Mucosa of rectum (tissue), 2 donors: ENCODE measurements at regions not wholly inside any gene's neighbourhood (a gene's known extent, or its start where the extent isn't known, plus 50 kb on each side); places are given as distances from the start of the nearest gene placed in this dataset.

ENCODE experiments used
- H3K27ac ChIP-seq, 2 donors: one replicate each; pipeline ENCODE4 v1.7.0; 2013; ENCODE audit warnings: inconsistent platforms in 2 of 2, low read depth in 2 of 2, low read length in 2 of 2
- H3K27me3 ChIP-seq, 2 donors: one replicate each; pipeline ENCODE4 v1.7.0; 2013; ENCODE audit warnings: low read length in 2 of 2; ENCODE audit not compliant: control insufficient read depth in 2 of 2, insufficient read depth in 2 of 2
- H3K36me3 ChIP-seq, 2 donors: one replicate each; pipeline ENCODE4 v1.7.0; 2013; ENCODE audit warnings: low read length in 2 of 2; ENCODE audit not compliant: control insufficient read depth in 2 of 2, insufficient read depth in 2 of 2
- H3K4me1 ChIP-seq, 2 donors: one replicate each; pipeline ENCODE4 v1.7.0; 2013; ENCODE audit warnings: low read length in 2 of 2, mild to moderate bottlenecking in 1 of 2; ENCODE audit not compliant: control insufficient read depth in 2 of 2, insufficient read depth in 2 of 2
- H3K4me3 ChIP-seq, 2 donors: one replicate each; pipeline ENCODE4 v1.7.0; 2013; ENCODE audit warnings: low read length in 2 of 2
- H3K9ac ChIP-seq, 2 donors: one replicate each; pipeline ENCODE4 v1.7.0; 2013; ENCODE audit warnings: low read length in 2 of 2, low read depth in 1 of 2, mild to moderate bottlenecking in 1 of 2
- H3K9me3 ChIP-seq, 2 donors: one replicate each; pipeline ENCODE4 v1.7.0; 2013; ENCODE audit warnings: low read length in 2 of 2; ENCODE audit not compliant: control insufficient read depth in 2 of 2
- donor health status: healthy.
- donor health status: Normal muscosa, but diverticular disease.

GRCh38 chr2:59182249-59182648 is 941.1 kb upstream of the FANCL start:
- no peak overlapping the region for H3K4me3 ChIP-seq
- H3K9me3 ChIP-seq, result no peaks in the 10 kb centered on the region
- H3K27ac ChIP-seq, result no peak overlapping the region
- H3K36me3 ChIP-seq, result no peaks in the 10 kb centered on the region
- no peaks in the 10 kb centered on the region for H3K4me1 ChIP-seq
- H3K27me3 ChIP-seq, result no peaks in the 10 kb centered on the region
- no peak overlapping the region for H3K9ac ChIP-seq

GRCh38 chr2:59181347-59181746 is 940.2 kb upstream of the FANCL start:
- no peaks in the 10 kb centered on the region for H3K9me3 ChIP-seq
- H3K27ac ChIP-seq, result no peak overlapping the region
- no peaks in the 10 kb centered on the region for H3K36me3 ChIP-seq
- no peak overlapping the region for H3K4me3 ChIP-seq
- no peaks in the 10 kb centered on the region for H3K4me1 ChIP-seq
- H3K9ac ChIP-seq, result no peak overlapping the region
- no peaks in the 10 kb centered on the region for H3K27me3 ChIP-seq

GRCh38 chr2:59180621-59181020 is 939.5 kb upstream of the FANCL start:
- Histone ChIP-seq H3K36me3 (no peaks in the 10 kb centered on the region), H3K9ac (no peak overlapping the region), H3K4me1 (no peaks in the 10 kb centered on the region), H3K27me3 (no peaks in the 10 kb centered on the region), H3K27ac (no peak overlapping the region), H3K9me3 (no peaks in the 10 kb centered on the region), H3K4me3 (no peak overlapping the region)

- Histone ChIP-seq H3K4me1 (no peaks in the 10 kb centered on the region), H3K36me3 (no peaks in the 10 kb centered on the region), H3K4me3 (no peak overlapping the region), H3K9me3 (no peaks in the 10 kb centered on the region), H3K27me3 (no peaks in the 10 kb centered on the region), H3K27ac (no peak overlapping the region), H3K9ac (no peak overlapping the region)
Observed at GRCh38 chr2:59180111-59180510, 939.0 kb upstream of the FANCL start.

GRCh38 chr2:59177748-59178147 is 936.6 kb upstream of the FANCL start:
- Histone ChIP-seq H3K4me3 (no peak overlapping the region), H3K27ac (no peak overlapping the region), H3K4me1 (no peaks in the 10 kb centered on the region), H3K9me3 (no peaks in the 10 kb centered on the region), H3K36me3 (no peaks in the 10 kb centered on the region), H3K9ac (no peak overlapping the region), H3K27me3 (no peaks in the 10 kb centered on the region)

- no peak overlapping the region for H3K4me3 ChIP-seq
- H3K36me3 ChIP-seq, result no peaks in the 10 kb centered on the region
- no peak overlapping the region for H3K9ac ChIP-seq
- H3K27me3 ChIP-seq, result no peaks in the 10 kb centered on the region
- H3K4me1 ChIP-seq, result no peaks in the 10 kb centered on the region
- no peaks in the 10 kb centered on the region for H3K9me3 ChIP-seq
- H3K27ac ChIP-seq, result no peak overlapping the region
Observed at GRCh38 chr2:59176737-59177136, 935.6 kb upstream of the FANCL start.

- H3K4me1 ChIP-seq, result no peaks in the 10 kb centered on the region
- no peak overlapping the region for H3K27ac ChIP-seq
- H3K9me3 ChIP-seq, result no peaks in the 10 kb centered on the region
- no peaks in the 10 kb centered on the region for H3K36me3 ChIP-seq
- H3K27me3 ChIP-seq, result no peaks in the 10 kb centered on the region
- no peak overlapping the region for H3K4me3 ChIP-seq
- H3K9ac ChIP-seq, result no peak overlapping the region
Observed at GRCh38 chr2:59174536-59175243, 933.6 kb upstream of the FANCL start.

- no peak overlapping the region for H3K4me3 ChIP-seq
- no peaks in the 10 kb centered on the region for H3K4me1 ChIP-seq
- H3K27ac ChIP-seq, result no peak overlapping the region
- no peaks in the 10 kb centered on the region for H3K36me3 ChIP-seq
- no peaks in the 10 kb centered on the region for H3K9me3 ChIP-seq
- no peak overlapping the region for H3K9ac ChIP-seq
- no peaks in the 10 kb centered on the region for H3K27me3 ChIP-seq
Observed at GRCh38 chr2:59173325-59173724, 932.2 kb upstream of the FANCL start.

GRCh38 chr2:59171019-59171418 is 929.9 kb upstream of the FANCL start:
- Histone ChIP-seq H3K4me1 (no peaks in the 10 kb centered on the region), H3K9me3 (no peaks in the 10 kb centered on the region), H3K4me3 (no peak overlapping the region), H3K36me3 (no peaks in the 10 kb centered on the region), H3K9ac (no peak overlapping the region), H3K27ac (no peak overlapping the region), H3K27me3 (no peaks in the 10 kb centered on the region)

GRCh38 chr2:59168766-59169165 is 927.6 kb upstream of the FANCL start:
- Histone ChIP-seq H3K4me3 (no peak overlapping the region), H3K27ac (no peak overlapping the region), H3K9ac (no peak overlapping the region), H3K4me1 (no peaks in the 10 kb centered on the region), H3K9me3 (no peaks in the 10 kb centered on the region), H3K36me3 (no peaks in the 10 kb centered on the region), H3K27me3 (no peaks in the 10 kb centered on the region)

- H3K9ac ChIP-seq, result no peak overlapping the region
- H3K36me3 ChIP-seq, result no peaks in the 10 kb centered on the region
- H3K27ac ChIP-seq, result no peak overlapping the region
- no peaks in the 10 kb centered on the region for H3K4me1 ChIP-seq
- H3K27me3 ChIP-seq, result no peaks in the 10 kb centered on the region
- H3K9me3 ChIP-seq, result no peaks in the 10 kb centered on the region
- H3K4me3 ChIP-seq, result no peak overlapping the region
Observed at GRCh38 chr2:59167514-59167913, 926.4 kb upstream of the FANCL start.
